ENCODE measurements at regions not wholly inside any gene's neighbourhood (a gene's known extent, or its start where the extent isn't known, plus 50 kb on each side); places are given as distances from the start of the nearest gene placed in this dataset.
A peak's percentile ranks its signal among the peaks of the same experiment; 100 is the strongest.

- Histone ChIP-seq H3K27me3 (ENCODE audit: control insufficient read depth, insufficient read depth, low read length, poor library complexity, severe bottlenecking) (no peaks in the 10 kb centered on the region), H3K9ac (ENCODE audit: extremely low read depth, low read length, poor library complexity, severe bottlenecking) (no peak overlapping the region), H3K4me3 (ENCODE audit: low read length) (no peak overlapping the region), H3K36me3 (ENCODE audit: control insufficient read depth, insufficient read depth, low read length) (no peaks in the 10 kb centered on the region), H3K4me1 (ENCODE audit: control insufficient read depth, insufficient read depth, low read length) (no peaks in the 10 kb centered on the region), H3K27ac (ENCODE audit: low read depth, low read length) (no peak overlapping the region), H3K9me3 (ENCODE audit: control insufficient read depth, low read length) (no peaks in the 10 kb centered on the region)
- TF ChIP-seq CTCF (conservative IDR thresholded peaks at IDR 0.05): no peak
- no peaks in the 10 kb centered on the region for H3K27me3 Mint-ChIP-seq (ENCODE audit: insufficient read depth)
- H3K27ac Mint-ChIP-seq: no peak overlapping the region
- no peak for DNase-seq
- H3K9me3 Mint-ChIP-seq: no peaks in the 10 kb centered on the region
- 93 to 95% methylated on average over 5 of the region's 5 CpGs for WGBS, 2 experiments (ENCODE audit: insufficient coverage in 1 of 2, insufficient read length in 1 of 2)
- no peak overlapping the region for H3K4me3 Mint-ChIP-seq
- H3K4me1 Mint-ChIP-seq: peaks cover 29% of the 10 kb centered on the region
- H3K36me3 Mint-ChIP-seq (ENCODE audit: low read depth): peaks cover 10% of the 10 kb centered on the region
Observed at GRCh38 chr1:209445576-209445975, 137.9 kb upstream of the CAMK1G start.

- H3K27me3 ChIP-seq (ENCODE audit: control insufficient read depth, insufficient read depth, low read length, poor library complexity, severe bottlenecking): no peaks in the 10 kb centered on the region
- H3K27ac ChIP-seq (ENCODE audit: low read depth, low read length): no peak overlapping the region
- no peak overlapping the region for H3K9ac ChIP-seq (ENCODE audit: extremely low read depth, low read length, poor library complexity, severe bottlenecking)
- no peaks in the 10 kb centered on the region for H3K9me3 ChIP-seq (ENCODE audit: control insufficient read depth, low read length)
- peaks cover 33% of the 10 kb centered on the region for H3K4me1 Mint-ChIP-seq
- no peaks in the 10 kb centered on the region for H3K36me3 ChIP-seq (ENCODE audit: control insufficient read depth, insufficient read depth, low read length)
- H3K4me3 Mint-ChIP-seq: no peak overlapping the region
- no peaks in the 10 kb centered on the region for H3K9me3 Mint-ChIP-seq
- no peaks in the 10 kb centered on the region for H3K4me1 ChIP-seq (ENCODE audit: control insufficient read depth, insufficient read depth, low read length)
- 100% methylated on average over 1 of the region's 1 CpG for WGBS, 2 experiments (ENCODE audit: insufficient coverage in 1 of 2, insufficient read length in 1 of 2)
- H3K4me3 ChIP-seq (ENCODE audit: low read length): no peak overlapping the region
- H3K27me3 Mint-ChIP-seq (ENCODE audit: insufficient read depth): no peaks in the 10 kb centered on the region
- H3K27ac Mint-ChIP-seq: no peak overlapping the region
- no peak for TF ChIP-seq CTCF (conservative IDR thresholded peaks at IDR 0.05)
- DNase-seq: no peak
- peaks cover 10% of the 10 kb centered on the region for H3K36me3 Mint-ChIP-seq (ENCODE audit: low read depth)
Observed at GRCh38 chr1:209446356-209446755, 137.2 kb upstream of the CAMK1G start.

GRCh38 chr1:209454340-209454994 is 129.0 kb upstream of the CAMK1G start:
- peaks cover 43% of the 10 kb centered on the region for H3K36me3 Mint-ChIP-seq (ENCODE audit: low read depth)
- H3K4me1 ChIP-seq (ENCODE audit: control insufficient read depth, insufficient read depth, low read length): peaks cover 14% of the 10 kb centered on the region

More at GRCh38 chr1:209454340-209454994, 129.0 kb upstream of the CAMK1G start:
- H3K27ac Mint-ChIP-seq: peak overlapping the region; percentile 88
- Histone ChIP-seq H3K9me3 (ENCODE audit: control insufficient read depth, low read length) (peaks cover 5% of the 10 kb centered on the region), H3K27me3 (ENCODE audit: control insufficient read depth, insufficient read depth, low read length, poor library complexity, severe bottlenecking) (no peaks in the 10 kb centered on the region), H3K9ac (ENCODE audit: extremely low read depth, low read length, poor library complexity, severe bottlenecking) (no peak overlapping the region), H3K36me3 (ENCODE audit: control insufficient read depth, insufficient read depth, low read length) (no peaks in the 10 kb centered on the region), H3K4me3 (ENCODE audit: low read length) (peak overlapping the region; percentile 34), H3K27ac (ENCODE audit: low read depth, low read length) (no peak overlapping the region)
- H3K27me3 Mint-ChIP-seq (ENCODE audit: insufficient read depth): no peaks in the 10 kb centered on the region
- no peak for TF ChIP-seq CTCF (conservative IDR thresholded peaks at IDR 0.05)
- H3K4me1 Mint-ChIP-seq: peaks cover 56% of the 10 kb centered on the region
- no peak for DNase-seq
- H3K4me3 Mint-ChIP-seq: peak overlapping the region; percentile 83
- WGBS, 2 experiments (ENCODE audit: insufficient coverage in 1 of 2, insufficient read length in 1 of 2): 78 to 90% methylated on average over 2 of the region's 2 CpGs
- no peaks in the 10 kb centered on the region for H3K9me3 Mint-ChIP-seq

All from endodermal cell (in vitro differentiated cells).